ENCODE measurements at regions not wholly inside any gene's neighbourhood (a gene's known extent, or its start where the extent isn't known, plus 50 kb on each side); places are given as distances from the start of the nearest gene placed in this dataset.
"Not testable (repeated sequence)": the region's sequence is repeated elsewhere in the genome, so short reads cannot be mapped to it uniquely, and the experiment has no call there.

DNA sequence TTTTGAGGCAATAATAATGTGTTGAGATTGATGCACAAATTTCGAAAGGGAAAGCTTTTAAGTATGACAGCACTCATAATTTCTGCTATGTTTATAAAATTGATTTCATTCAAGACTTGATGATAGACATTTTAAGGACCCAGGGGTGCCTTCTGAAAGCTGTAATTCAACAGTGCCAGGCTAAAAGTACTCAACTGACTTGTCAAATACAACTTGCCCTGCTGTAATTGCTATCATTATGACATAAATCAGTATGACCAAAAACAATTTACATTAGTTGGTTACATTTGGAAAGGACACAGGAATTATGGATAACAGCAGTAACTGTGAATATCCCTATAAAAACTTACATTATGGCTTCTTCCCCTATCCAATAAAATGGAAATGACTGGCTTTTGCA, 178.9 kb downstream of the MMUT start:
- DNase-seq (ENCODE audit: extremely low read depth, low read depth), result no peak

DNA sequence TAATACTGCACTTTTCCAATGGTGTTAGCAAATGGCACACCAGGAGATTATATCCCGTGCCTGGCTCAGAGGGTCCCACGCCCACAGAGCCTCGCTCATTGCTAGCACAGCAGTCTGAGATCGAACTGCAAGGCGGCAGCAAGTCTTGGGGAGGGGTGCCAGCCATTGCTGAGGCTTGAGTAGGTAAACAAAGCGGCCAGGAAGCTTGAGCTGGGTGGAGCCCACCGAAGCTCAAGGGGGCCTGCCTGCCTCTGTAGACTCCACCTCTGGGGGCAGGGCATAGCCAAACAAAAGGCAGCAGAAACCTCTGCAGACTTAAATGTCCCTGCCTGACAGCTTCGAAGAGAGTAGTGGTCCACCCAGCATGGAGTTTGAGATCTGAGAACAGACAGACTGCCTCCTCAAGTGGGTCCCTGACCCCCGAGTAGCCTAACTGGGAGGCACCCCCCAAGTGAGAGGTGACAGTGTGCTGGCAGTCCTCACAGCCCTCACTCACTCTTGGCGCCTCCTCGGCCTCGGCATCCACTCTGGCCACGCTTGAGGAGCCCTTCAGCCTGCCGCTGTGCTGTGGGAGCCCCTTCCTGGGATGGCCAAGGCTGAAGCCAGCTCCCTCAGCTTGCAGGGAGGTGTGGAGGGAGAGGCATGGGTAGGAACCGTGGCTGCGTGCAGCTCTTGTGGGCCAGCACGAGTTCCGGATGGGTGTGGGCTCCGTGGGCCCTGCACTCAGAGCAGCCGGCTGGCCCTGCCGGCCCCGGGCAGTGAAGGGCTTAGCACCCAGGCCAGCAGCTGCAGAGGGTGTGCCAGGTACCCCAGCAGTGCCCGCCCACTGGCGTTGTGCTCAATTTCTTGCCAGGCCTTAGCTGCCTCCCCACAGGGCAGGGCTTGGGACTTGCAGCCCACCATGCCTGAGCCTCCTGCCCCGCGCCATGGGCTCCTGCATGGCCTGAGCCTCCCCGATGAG, 188.0 kb downstream of the MMUT start:
- DNase-seq (ENCODE audit: extremely low read depth, low read depth), result not testable (repeated sequence)

DNA sequence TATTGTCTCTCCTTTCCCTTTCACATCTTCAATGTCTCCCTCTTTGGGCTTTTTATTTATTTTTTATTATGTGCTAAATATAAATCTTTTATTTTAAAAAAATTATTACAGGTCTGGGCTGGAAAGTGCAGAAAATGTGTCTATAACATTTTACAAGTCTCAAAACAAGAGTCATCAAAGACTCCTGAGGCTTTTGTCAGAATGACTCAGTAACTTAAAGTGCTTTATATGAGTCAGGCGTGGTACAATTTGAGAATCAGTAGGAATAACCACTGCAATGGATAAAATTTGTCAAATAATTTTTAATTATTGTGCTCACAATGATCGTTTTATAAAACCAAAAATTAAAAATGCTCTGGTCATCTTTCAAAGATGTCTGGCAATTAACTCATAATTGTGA, 193.9 kb downstream of the MMUT start:
- no peak for DNase-seq (ENCODE audit: extremely low read depth, low read depth)

DNA sequence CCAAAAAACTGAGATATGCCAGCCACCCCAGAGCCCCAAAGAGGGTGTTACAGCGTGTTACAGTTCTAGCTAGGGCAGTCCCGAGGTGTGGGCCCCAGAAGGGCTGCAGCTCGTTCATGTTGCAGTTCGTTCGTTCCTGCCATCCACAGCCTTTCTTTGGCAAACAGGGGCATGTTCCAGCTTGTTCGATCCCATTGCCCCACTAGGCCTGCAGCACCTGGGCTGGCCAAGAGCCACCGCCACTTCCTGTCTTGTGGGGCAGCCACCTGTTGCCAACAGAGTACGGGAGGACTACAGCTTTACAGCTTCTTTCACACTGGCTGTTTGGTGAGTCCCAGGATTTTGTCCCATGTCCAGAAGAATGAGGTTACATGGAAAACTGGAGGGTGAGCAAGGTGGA, 198.1 kb downstream of the MMUT start:
- no peak for DNase-seq (ENCODE audit: extremely low read depth, low read depth)

DNA sequence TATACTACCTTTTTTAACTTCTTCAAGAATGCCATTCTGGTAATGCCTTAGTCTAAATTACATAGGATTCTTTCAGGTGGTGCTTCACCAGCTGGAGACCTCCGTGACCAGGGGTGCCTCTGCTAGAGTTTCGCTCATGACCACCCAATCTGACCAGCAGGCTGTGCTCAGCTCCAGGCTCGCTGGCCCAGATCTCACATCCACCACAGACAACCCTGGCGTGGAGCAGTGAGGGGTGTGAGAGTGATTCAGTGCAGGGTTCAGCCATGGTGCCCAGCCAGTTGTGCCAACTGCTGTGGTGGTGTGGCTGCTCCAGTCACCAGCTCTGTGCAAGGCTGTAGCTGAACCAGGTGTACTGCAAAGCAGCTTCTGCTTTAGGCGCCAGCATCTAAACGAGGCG, 198.6 kb downstream of the MMUT start:
- DNase-seq (ENCODE audit: extremely low read depth, low read depth), result no peak

DNA sequence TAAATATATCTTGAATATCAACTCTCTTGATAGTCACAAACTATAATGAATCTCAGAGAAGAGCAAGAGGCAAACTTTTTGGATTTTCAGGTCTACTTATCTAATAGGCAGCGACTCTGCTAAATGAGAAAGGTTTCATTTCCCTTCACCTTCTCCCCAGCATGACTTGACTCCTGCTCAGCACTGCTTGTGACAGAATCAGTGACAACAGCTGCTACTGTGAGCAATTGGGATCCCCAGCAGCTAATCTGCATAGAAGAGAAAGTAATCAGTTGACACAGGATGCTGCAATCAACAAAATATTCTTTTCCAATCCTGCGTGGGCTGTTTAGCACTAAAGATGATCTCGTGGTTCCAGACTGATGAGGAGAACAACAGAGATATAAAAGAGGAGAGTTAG, 205.5 kb downstream of the MMUT start:
- no peak for DNase-seq (ENCODE audit: extremely low read depth, low read depth)

DNA sequence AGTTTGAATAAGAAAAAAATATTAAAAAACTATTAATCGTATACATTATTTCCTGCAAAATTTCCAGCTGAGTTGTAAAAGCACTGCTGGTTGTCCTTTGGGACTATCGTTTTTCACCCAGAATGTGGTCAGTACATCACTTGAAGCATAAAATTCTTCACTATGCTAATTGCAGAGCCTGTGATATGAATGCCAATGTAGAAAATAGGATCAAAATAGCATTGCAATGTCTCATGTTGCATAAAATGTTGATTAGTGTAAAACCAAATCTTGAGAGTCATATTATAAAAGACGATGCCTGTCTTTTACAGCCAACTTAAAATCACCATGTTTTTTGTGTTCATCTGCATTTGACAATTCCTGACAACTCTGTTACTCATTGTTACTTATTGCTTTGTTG, 207.7 kb downstream of the MMUT start:
- DNase-seq (ENCODE audit: extremely low read depth, low read depth), result no peak

DNA sequence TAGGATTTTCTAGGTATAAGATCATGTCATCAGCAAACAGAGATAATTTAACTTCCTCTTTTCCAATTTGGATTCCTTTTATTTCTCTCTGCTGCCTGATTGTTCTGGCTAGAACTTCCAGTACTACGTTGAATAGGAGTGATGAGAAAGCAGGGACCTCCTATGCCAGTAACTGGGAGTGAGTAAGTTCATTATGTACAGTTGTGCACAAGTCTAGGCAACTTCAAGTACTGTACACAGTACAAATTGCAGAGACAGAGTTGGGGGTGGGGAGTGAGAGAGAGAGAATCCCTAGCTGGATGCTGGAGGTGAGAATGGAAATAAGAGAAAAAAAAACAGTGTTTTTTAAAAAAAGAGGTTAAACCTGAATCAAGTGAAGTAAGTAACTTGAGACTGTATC, 210.2 kb downstream of the MMUT start:
- DNase-seq (ENCODE audit: extremely low read depth, low read depth), result no peak

DNA sequence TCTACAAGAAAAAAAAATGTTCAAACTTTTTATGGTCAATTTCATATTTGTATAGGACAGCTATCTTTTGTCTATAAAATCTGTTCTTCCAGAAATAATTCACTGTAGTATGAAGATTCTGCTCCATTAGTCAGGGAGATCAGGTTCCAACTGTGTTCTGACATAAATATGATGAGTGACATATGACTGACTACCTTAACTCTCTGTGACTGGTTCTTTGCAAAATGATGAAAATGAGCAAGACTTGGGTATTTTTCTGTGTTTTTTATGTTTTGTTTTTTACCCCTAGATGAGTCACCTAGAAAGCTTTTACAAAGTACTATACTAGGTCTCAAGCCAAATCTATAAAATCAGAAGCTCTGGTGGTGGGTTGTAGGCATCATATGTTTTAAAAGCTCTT, 229.6 kb downstream of the MMUT start:
- no peak for DNase-seq (ENCODE audit: extremely low read depth, low read depth)

DNA sequence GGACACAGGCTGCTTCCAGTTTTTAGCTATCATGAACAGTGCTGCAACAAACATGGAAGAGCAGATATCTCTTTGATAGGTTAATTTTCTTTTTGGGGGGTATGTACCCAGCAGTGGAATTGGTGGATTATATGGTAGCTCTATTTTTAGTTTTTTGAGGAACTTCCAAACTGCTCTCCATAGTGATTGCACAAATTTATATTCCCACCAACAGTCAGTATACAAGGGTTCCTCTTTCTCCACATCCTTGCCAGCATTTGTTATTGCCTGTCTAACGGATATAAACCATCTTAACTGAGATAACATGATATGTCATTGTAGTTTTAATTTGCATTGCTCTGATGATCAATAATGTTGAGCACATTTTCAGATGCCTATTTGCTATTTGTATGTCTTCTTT, 237.6 kb downstream of the MMUT start:
- no peak for DNase-seq (ENCODE audit: extremely low read depth, low read depth)

DNA sequence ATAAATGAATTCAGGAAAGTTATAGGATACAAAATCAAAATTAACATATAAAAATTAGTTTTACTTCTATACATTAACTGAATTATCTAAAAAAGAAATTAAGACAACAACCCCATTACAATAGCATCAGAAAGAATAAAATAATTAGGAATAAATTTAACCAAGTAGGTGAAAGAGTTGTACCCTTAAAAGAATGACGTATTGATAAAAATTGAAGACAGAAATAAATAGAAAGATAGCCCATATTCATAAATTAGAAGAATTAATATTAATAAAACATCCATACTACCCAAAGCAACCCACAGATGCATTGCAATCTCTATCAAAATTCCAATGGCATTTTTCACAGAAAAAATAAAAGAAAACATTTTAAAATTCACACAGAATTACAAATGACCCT, 242.8 kb downstream of the MMUT start:
- DNase-seq (ENCODE audit: extremely low read depth, low read depth), result no peak

DNA sequence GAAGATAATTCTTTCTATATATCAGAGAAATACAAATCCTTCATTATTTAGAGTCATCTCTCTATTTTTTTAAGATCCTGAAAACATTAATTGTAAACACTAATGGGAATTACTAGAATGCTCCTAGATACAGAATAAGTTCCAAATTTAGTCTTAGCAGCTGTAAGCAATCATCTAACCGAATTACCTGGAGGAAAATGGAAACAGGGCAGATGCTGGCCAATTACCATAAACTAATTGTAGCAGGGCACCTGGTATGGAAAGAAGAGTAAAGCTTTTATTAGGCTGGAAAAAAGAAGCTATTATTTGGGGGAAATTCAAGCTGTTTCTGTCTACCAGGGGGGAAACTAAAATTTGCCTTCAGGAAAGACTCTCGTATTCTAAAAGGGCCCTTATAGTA, 257.5 kb downstream of the MMUT start:
- no peak for DNase-seq (ENCODE audit: extremely low read depth, low read depth)

DNA sequence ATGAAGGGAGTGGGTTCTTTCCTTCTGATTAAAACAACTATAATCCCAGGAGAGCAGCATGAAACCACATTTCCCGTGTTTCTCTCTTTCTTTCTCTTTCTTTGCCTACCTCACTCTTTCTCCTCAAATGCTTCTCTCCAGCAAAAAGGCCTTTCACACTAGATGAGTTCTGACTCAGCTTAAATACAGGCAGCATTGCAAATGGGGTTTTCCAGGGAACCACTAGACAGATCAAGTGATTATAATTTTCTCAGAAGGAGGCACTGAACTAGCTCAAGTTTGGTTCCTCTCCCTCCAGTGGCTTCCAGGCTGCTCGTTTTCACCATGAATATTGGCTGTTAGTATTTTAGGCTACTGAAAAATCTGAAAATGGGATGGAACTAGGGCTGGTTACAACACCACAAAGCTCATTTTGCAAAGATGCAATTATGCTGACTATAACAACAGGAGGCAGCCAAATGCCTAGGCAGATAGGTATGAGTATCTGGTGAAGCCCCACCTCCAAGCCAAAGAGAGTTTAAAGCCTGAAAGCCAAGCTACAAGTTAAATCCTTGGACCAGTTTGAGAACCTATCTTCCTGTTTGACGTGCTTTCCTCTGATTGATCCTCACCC, 260.0 kb downstream of the MMUT start:
- no peak for DNase-seq (ENCODE audit: extremely low read depth, low read depth)

DNA sequence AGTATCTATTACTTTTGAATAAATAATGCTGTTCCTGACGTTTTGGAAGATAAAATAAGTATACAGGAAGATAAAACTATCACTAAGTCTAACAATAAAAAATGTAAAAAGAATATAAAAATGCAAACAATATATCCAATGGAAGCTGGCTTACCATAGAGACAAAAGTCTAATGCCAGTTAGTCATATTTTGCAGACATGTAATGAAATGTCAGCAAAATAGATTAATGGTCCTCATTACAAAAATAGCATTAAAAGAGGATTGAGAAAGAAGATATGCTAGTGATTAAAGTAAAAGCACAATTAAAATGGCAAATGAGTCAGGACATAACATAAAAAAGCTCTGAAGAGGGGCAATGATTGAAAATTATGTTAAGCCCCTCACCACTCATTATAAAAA, 265.0 kb downstream of the MMUT start:
- no peak for DNase-seq (ENCODE audit: extremely low read depth, low read depth)

DNA sequence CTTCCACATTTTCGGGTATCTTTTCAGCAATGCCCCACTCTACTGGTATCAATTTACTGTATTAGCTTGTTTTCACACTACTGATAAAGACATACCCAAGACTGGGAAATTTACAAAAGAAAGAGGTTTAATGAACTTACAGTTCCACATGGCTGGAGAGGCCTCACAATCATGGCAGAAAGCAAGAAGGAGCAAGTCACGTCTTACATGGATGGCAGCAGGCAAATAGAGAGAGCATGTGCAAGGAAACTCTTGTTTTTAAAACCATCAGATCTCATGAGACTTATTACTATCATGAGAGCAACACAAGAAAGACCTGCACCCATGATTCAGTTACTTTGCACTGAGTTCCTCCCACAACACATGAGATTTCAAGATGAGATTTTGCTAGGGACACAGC, 300.7 kb downstream of the MMUT start:
- DNase-seq (ENCODE audit: extremely low read depth, low read depth), result not testable (repeated sequence)

DNA sequence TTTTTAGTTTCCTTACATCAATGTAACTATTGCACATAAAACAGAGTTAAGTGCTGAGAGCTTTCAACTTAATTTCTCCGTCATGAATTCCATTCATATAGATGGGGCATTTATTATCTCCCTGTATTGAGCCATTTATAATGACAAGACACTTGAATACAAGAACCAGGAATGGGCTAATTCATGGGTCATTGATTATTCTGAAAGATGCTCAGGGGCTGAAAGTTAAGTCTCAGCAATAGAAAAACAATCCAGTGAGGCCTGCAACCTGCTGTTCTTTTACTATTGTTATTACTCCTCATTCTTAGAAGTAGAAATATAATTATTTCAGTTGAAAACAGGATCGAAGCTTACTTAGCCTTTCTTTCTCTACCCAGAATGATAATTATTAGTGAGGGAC, 307.7 kb downstream of the MMUT start:
- no peak for DNase-seq (ENCODE audit: extremely low read depth, low read depth)

DNA sequence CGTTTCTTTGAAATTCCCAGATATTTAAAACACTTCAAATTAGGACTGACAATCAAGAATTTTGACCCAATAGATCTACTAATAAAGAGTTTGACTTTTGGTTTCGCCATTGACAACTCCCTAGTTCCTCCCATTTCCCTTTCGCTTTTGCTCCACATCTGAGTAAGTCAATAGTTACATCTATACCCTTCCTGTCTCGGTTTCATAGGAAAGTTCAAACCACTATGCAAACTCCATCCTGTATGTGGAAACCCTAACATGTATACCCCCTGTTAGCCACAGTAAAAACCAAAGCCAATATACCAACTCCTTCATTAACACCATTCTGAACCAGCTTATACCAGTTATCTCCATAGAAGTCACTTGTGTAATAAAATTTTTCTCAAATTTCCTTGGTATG, 311.1 kb downstream of the MMUT start:
- DNase-seq (ENCODE audit: extremely low read depth, low read depth), result no peak

DNA sequence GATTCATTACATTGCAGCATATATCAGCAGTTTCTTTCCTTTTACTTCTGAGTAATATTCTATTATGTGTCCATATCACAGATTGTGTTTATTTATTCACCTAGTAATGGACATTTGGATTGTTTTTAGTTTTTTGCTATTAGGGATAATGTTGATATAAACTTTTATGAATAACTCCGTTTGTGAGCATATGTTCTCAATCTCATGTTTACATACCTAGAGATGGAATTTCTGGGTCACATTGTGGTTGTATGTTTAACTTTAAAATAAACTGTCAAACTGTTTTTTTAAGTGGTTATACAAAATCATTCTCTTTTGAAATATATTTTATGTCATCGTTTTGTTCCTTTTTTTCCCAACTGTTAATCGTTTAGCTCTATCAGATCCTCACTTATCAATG, 311.6 kb downstream of the MMUT start:
- DNase-seq (ENCODE audit: extremely low read depth, low read depth), result no peak

DNA sequence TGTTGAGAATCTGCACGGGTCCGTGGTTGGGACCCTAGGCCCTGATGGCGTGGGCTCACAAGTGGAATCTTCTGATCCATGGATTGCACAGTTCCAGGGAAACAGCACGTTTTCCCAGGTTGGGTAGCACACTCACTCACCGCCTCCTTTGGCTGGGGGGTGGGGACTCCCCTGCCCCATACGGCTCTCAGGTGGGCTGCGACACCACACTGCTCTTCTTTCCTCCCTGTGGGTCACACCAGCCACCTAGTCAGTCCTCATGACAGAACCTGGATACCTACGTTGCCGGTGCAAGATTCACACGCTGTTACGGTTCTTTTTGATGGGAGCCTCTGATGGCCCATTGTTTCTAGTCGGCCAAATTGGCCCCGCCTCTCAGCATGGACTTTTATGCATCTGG, 312.0 kb downstream of the MMUT start:
- DNase-seq (ENCODE audit: extremely low read depth, low read depth), result no peak

DNA sequence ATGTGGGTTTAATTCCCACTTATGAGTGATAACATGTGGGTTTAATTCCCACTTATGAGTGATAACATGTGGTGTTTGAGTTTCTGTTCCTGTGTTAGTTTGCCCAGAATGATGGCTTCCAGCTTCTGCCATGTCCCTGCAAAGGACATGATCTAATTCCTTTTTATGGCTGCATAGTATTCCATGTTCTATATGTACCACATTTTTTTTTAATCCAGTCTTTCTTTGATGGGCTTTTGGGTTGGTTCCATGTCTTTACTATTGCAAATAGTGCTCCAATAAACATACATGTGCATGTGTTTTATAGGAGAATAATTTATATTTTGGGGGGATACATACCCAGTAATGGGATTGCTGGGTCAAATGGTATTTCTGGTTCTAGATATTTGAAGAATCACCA, 317.8 kb downstream of the MMUT start:
- DNase-seq (ENCODE audit: extremely low read depth, low read depth), result no peak

DNA sequence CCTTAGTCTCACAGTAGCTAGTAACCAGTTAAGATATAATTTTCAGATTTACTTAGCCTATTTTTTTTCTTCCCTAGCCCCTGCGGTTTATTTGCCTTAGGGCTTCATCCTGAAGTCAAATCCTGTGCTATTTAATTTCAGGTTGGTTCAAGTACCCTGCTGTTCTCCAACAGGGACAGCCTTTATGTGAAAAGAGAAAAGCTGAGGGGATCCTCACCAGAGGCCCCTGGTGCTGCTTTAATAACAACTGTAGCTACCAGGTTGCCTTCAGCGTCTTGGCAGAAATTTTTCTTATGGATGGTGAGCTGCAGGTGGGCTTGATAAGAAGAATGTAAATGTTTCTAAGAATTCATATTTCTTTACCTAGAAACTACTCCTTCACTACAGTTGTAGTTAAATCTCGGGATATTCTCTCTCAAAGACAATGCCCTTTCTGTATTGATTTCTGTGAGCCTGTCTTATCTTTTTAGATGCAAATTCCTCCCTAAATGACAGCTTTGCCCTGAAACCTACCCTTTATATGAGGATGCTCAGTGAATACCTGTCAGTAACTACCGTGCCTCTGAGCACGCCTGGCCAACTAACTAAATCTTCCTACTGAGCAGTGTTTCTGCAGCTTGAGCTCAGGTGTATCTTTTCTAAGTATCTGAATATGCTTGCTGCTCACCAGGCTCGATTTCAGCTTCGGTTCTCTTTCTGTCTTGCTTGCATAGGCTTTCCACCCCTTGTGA, 320.5 kb downstream of the MMUT start:
- DNase-seq (ENCODE audit: extremely low read depth, low read depth), result no peak

DNA sequence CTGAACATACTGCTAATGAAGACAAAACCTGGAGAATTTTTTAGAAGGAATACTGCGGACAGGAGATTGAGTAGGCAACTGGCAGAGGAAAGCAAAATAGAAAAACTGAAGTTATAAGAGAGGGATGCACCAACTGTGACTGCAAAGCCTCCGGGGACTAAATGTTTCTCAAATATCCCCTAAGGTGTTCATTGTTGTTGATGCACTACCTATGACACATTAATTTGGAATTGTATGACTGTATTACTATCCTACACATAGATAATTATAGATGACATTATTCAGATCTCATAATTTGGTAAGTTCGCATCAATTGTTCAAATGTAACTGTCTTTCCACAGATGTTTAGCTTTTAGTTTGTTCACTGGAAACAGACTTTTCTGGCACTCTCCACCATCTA, 341.1 kb downstream of the MMUT start:
- no peak for DNase-seq (ENCODE audit: extremely low read depth, low read depth)
